Psoas muscle (tissue), 7 donors: ENCODE measurements at regions not wholly inside any gene's neighbourhood (a gene's known extent, or its start where the extent isn't known, plus 50 kb on each side); places are given as distances from the start of the nearest gene placed in this dataset.
"Not testable (repeated sequence)": the region's sequence is repeated elsewhere in the genome, so short reads cannot be mapped to it uniquely, and the experiment has no call there.

ENCODE experiments used
- ATAC-seq, 4 donors: fragments of 200-7000 bp; cut with Tn5 transposase; one replicate each; pipeline ENCODE4 v1.9.1; 2020; ENCODE audit warnings: moderate library complexity in 3 of 4, mild to moderate bottlenecking in 2 of 4
- DNase-seq, 2 donors: peaks; one replicate each; pipeline ENCODE4 v3.0.0-alpha.2; 2020
- H3K27ac ChIP-seq: fragments of 200-600 bp; one replicate; pipeline ENCODE4 v1.8.0; 2022
- H3K27me3 ChIP-seq, 3 donors: fragments of 200-600 bp in 1 of 3; one replicate each; pipeline versions ENCODE4 v1.6.1 to v1.8.0; 2013 to 2022; ENCODE audit warnings: low read length in 2 of 3, mild to moderate bottlenecking in 2 of 3, moderate library complexity in 1 of 3; ENCODE audit not compliant: insufficient read depth in 3 of 3
- H3K36me3 ChIP-seq, 2 donors: fragments of 200-600 bp in 1 of 2; one replicate each; pipeline versions ENCODE4 v1.6.1 to v1.8.0; 2013 to 2022; ENCODE audit warnings: low read depth in 1 of 2, mild to moderate bottlenecking in 1 of 2, moderate library complexity in 1 of 2; ENCODE audit not compliant: insufficient read depth in 1 of 2
- H3K4me1 ChIP-seq: fragments of 200-600 bp; one replicate; pipeline ENCODE4 v1.8.0; 2022
- H3K4me3 ChIP-seq: fragments of 200-600 bp; one replicate; pipeline ENCODE4 v1.8.0; 2022; ENCODE audit warnings: mild to moderate bottlenecking
- H3K9me3 ChIP-seq: fragments of 200-600 bp; one replicate; pipeline ENCODE4 v1.8.0; 2022
- CTCF ChIP-seq: fragments of 200-600 bp; IDR thresholded peaks from one replicate; pipeline ENCODE4 v1.8.0; 2022; ENCODE audit warnings: antibody characterized with exemption
- WGBS, 3 donors: extraction: QIAGEN DNeasy Blood & Tissue Kit; methylation state at CpG; one replicate each; pipeline versions ENCODE4 v1.1.6 to v1.1.7; 2013; 5-methylcytosine and 5-hydroxymethylcytosine counted together
- intact Hi-C, 2 donors: fragments of 100-400 bp; cut with DNase I; formaldehyde crosslinking; loops; one replicate each; pipeline versions ENCODE4 v1.11.0 to v1.14.2; 2022
- donor health status: healthy with polysubstance abuse.
- donor health status: DM: no; HTN: no; CAD: no; lungs with moderate emphysema.
- donor health status: Bipolar disorder and iron deficiency.
- donor health status: healthy.
- donor health status: DM: yes; HTN: yes; CAD: no.
- donor health status: DM: no; HTN: no; CAD: no.
- donor health status: DM: yes; HTN: yes; CAD: no.

GRCh38 chr1:235050911-235051360, 77.7 kb downstream of the TOMM20 start:
- Histone ChIP-seq H3K4me1 (peaks cover 24% of the 10 kb centered on the region), H3K4me3 (no peak overlapping the region), H3K9me3 (no peaks in the 10 kb centered on the region), H3K36me3 (no peaks in the 10 kb centered on the region), H3K27me3 (no peaks in the 10 kb centered on the region), H3K27ac (peak overlapping the region; percentile 11)
- no peak for TF ChIP-seq CTCF
- intact Hi-C loops: no loop called here
- DNase-seq (no peak), ATAC-seq (peak in 3 of 4 donors; percentile 10 to 53 (median 21))
- 43 to 51% (median 50%) methylated on average over 7 of the region's 7 CpGs for WGBS, 3 donors

DNA sequence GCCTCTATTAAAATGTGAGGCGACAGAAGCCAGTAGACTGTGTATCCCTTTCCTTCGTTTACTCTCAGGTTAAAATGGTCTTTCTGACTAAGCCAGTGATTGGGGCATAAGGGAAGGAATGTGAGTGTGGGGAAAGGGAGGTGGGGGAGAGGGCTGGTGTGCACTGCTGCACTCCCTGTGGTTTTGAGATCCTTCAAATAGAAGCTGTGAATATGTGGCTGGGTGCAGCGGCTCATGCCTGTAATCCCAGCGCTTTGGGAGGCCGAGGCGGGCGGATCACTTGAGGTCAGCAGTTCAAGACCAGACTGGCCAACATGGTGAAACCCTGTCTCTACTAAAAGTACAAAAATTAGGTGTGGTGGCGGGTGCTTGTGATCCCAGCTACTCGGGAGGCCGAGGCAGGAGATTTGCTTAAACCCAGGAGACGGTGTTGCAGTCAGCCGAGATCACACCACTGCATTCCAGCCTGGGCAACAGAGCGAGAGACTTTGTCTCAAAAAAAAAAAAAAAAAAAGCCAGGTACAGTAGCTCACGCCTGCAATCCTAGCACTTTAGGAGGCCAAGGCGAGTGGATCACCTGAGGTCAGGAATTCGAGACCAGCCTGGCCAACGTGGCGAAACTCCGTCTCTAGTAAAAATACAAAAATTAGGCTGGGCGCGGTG, 78.8 kb downstream of the TOMM20 start:
- not testable (repeated sequence) for H3K36me3 ChIP-seq, H3K4me3 ChIP-seq, H3K9me3 ChIP-seq, H3K27me3 ChIP-seq, DNase-seq
- Histone ChIP-seq H3K4me1 (peaks cover 24% of the 10 kb centered on the region), H3K27ac (peak overlapping the region; percentile 90)
- intact Hi-C loops: loop anchor here (5.0 kb wide), 2 partner anchors 38 to 48 kb away; no protein-coding TSS in a partner anchor
- WGBS, 3 donors: 92 to 97% (median 94%) methylated on average over 20 to 21 of the region's 21 CpGs
- ATAC-seq: peak in 1 of 4 donors; percentile 45

DNA sequence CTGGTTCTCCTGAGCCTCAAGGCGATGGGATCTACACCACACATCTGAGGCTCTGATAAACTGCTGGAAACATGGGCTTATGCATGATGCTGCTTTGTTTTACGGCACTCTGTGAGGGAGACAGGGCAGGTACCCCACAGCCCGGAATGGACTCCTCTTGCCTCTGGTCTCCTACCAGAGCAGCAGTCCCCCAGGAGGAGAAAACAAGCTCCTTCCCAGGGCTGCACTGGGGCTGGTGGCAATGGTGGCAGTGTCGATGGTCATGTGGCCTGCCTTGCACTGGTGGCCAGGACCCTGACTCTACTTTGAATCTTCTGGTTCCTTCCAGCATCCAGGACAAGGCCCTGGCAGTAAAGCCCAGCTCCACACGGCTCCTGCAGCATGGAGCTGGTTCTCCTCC, 79.4 kb downstream of the TOMM20 start:
- H3K4me1 ChIP-seq: peaks cover 24% of the 10 kb centered on the region
- no peak overlapping the region for H3K4me3 ChIP-seq
- TF ChIP-seq CTCF: no peak
- intact Hi-C loops: loop anchor here (5.0 kb wide), 2 partner anchors 37 to 47 kb away; no protein-coding TSS in a partner anchor
- 80 to 88% (median 84%) methylated on average over 5 of the region's 5 CpGs for WGBS, 3 donors
- H3K9me3 ChIP-seq: no peaks in the 10 kb centered on the region
- ATAC-seq (peak in 1 of 4 donors; percentile 1), DNase-seq (no peak)
- H3K27ac ChIP-seq: peak overlapping the region; percentile 90
- H3K36me3 ChIP-seq: no peaks in the 10 kb centered on the region
- H3K27me3 ChIP-seq: no peaks in the 10 kb centered on the region

- H3K27me3 ChIP-seq: no peaks in the 10 kb centered on the region
- H3K4me3 ChIP-seq: no peak overlapping the region
- peak overlapping the region; percentile 90 for H3K27ac ChIP-seq
- H3K36me3 ChIP-seq: no peaks in the 10 kb centered on the region
- WGBS, 3 donors: 45 to 61% (median 50%) methylated on average over 6 of the region's 6 CpGs
- ATAC-seq (peak in 3 of 4 donors; percentile 9 to 22 (median 14)), DNase-seq (no peak)
- intact Hi-C loops: loop anchor here (5.0 kb wide), 2 partner anchors 35 to 45 kb away; no protein-coding TSS in a partner anchor
- no peak for TF ChIP-seq CTCF
- no peaks in the 10 kb centered on the region for H3K9me3 ChIP-seq
- H3K4me1 ChIP-seq: peaks cover 24% of the 10 kb centered on the region
These were observed 81.2 kb downstream of the TOMM20 start for GRCh38 chr1:235047331-235047871.

GRCh38 chr1:235045921-235046601, 82.6 kb downstream of the TOMM20 start:
- Histone ChIP-seq H3K4me3 (no peak overlapping the region), H3K4me1 (peaks cover 24% of the 10 kb centered on the region), H3K9me3 (no peaks in the 10 kb centered on the region), H3K27ac (no peak overlapping the region), H3K36me3 (no peaks in the 10 kb centered on the region), H3K27me3 (no peaks in the 10 kb centered on the region)
- ATAC-seq: no peak
- intact Hi-C loops: loop anchor here (5.0 kb wide), 2 partner anchors 34 to 44 kb away; no protein-coding TSS in a partner anchor
- WGBS, 3 donors: 91 to 97% (median 93%) methylated on average over 17 of the region's 17 CpGs
- no peak for TF ChIP-seq CTCF
- no peak for DNase-seq
